SJSA1 (cell line): ENCODE measurements at regions not wholly inside any gene's neighbourhood (a gene's known extent, or its start where the extent isn't known, plus 50 kb on each side); places are given as distances from the start of the nearest gene placed in this dataset.
"Not testable (repeated sequence)": the region's sequence is repeated elsewhere in the genome, so short reads cannot be mapped to it uniquely, and the experiment has no call there.

ENCODE experiments used
- DNase-seq, 2 experiments: peaks; one replicate each; pipeline ENCODE4 v3.0.0-alpha.2; 2015 to 2020; ENCODE audit warnings: low spot score in 2 of 2, low read depth in 1 of 2
- H3K27ac ChIP-seq: fragments of 250-450 bp; sonication (Bioruptor Pico); 2 replicates; pipeline ENCODE4 v1.5.1; 2020; ENCODE audit warnings: mild to moderate bottlenecking, moderate library complexity
- H3K27me3 ChIP-seq: fragments of 250-450 bp; sonication (Bioruptor Pico); replicated peaks from 2 replicates; pipeline ENCODE4 v1.5.1; 2020; ENCODE audit warnings: mild to moderate bottlenecking, moderate library complexity
- H3K36me3 ChIP-seq: fragments of 250-450 bp; sonication (Bioruptor Pico); 2 replicates; pipeline ENCODE4 v1.5.1; 2020; ENCODE audit warnings: mild to moderate bottlenecking
- H3K4me1 ChIP-seq: fragments of 250-450 bp; sonication (Bioruptor Pico); replicated peaks from 2 replicates; pipeline ENCODE4 v1.6.1; 2021; ENCODE audit warnings: mild to moderate bottlenecking
- H3K4me3 ChIP-seq: fragments of 250-450 bp; sonication (Bioruptor Pico); 2 replicates; pipeline ENCODE4 v1.5.1; 2020; ENCODE audit warnings: mild to moderate bottlenecking
- H3K9me3 ChIP-seq: fragments of 250-450 bp; sonication (Bioruptor Pico); replicated peaks from 2 replicates; pipeline ENCODE4 v1.5.1; 2020; ENCODE audit warnings: mild to moderate bottlenecking

DNA sequence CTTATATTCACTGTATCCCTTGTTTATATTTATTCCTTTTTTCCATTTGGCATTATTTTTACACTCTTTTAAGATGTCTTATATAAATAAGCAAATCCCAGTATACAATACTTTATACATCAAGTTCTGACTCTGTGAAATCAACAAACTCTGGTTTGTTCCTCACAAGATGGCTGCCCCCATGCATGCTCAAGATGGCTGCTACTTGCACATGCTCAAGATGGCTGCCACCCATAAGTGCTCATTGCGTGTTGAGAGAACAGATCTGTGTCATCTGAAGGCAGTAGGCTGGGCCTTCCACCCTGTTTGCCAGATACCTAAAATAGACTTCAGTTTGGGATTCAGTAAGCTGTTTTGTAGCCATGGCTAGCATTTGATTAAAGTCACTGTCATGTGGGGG is 666.2 kb downstream of the TYW1 start:
- H3K4me3 ChIP-seq, result no peak overlapping the region
- no peaks in the 10 kb centered on the region for H3K27me3 ChIP-seq
- no peak overlapping the region for H3K27ac ChIP-seq
- no peak for DNase-seq
- H3K4me1 ChIP-seq, result no peaks in the 10 kb centered on the region
- peaks cover 5% of the 10 kb centered on the region for H3K9me3 ChIP-seq
- no peaks in the 10 kb centered on the region for H3K36me3 ChIP-seq

DNA sequence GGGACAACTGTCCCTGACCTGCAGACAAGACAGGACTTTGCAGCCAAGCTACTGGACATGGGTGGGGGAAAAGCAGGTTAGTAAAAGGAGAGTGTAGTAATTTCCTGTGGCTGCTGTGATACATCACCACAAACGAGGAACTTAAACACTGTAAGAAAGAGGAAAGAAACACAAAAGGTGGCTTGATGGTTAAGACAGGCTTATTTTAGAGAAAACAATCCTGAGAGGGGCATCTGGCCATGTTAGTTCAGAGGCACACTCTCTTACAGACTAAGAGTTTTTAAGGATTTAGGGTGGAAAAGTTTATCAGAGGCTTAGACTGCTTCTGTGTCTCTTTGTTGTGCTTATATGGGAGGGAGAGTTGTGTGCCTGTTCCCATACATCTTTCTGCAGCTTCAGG is 667.0 kb downstream of the TYW1 start:
- H3K27me3 ChIP-seq, result no peaks in the 10 kb centered on the region
- DNase-seq, result no peak
- H3K36me3 ChIP-seq, result no peaks in the 10 kb centered on the region
- H3K27ac ChIP-seq, result no peak overlapping the region
- no peak overlapping the region for H3K4me3 ChIP-seq
- no peaks in the 10 kb centered on the region for H3K4me1 ChIP-seq
- H3K9me3 ChIP-seq, result peaks cover 5% of the 10 kb centered on the region

DNA sequence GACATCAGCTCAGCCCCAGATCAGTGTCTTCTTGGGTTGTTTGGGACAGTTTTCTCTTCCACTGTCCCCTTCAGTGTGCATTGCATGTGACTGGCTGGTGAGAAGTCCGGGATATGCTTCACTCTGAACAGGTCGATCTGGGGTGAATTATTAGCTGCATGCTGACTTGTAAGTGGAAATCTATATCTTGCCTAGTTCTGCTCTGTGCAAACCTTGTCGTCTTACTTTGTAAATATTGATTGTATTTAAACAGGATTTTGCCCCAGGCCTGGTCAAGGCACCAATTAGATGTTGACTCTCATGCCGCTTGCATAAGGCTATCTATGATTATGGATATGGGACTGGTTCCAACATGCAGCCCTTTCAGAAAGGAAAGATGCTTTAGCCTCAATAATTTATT is 669.7 kb downstream of the TYW1 start:
- H3K27ac ChIP-seq, H3K4me1 ChIP-seq, H3K9me3 ChIP-seq, DNase-seq, H3K27me3 ChIP-seq, H3K4me3 ChIP-seq, H3K36me3 ChIP-seq: not testable (repeated sequence)

DNA sequence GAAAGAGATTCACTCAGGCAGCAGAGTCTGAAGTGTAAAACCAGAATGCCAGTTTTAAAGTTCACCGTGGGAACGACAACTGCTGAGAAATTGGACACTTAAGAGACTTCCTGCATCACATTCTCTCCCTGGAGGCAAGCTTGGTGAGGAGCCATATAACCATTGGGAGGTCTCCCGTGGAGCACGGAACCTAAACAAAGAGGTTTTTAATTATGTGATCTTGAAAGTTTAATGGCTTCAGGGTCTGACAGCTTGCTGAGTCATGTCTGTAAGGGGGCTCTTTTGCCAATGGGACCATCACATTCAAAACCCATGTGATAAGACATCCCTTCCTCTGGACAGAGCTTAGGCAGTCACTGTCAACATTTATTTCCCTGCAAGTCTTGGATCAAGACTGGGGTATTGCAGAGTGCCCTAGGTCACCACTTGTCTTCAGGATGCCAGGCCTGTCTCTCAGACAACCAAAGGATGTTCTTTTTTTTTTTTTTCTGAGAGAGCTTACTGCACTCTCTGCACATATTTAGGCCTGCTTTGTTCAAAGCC is 674.4 kb downstream of the TYW1 start:
- no peaks in the 10 kb centered on the region for H3K4me1 ChIP-seq
- no peak overlapping the region for H3K27ac ChIP-seq
- no peak for DNase-seq
- no peaks in the 10 kb centered on the region for H3K27me3 ChIP-seq
- peaks cover 9% of the 10 kb centered on the region; the same call in 1 of the 2 replicates for H3K9me3 ChIP-seq
- H3K4me3 ChIP-seq, result no peak overlapping the region
- no peaks in the 10 kb centered on the region for H3K36me3 ChIP-seq

DNA sequence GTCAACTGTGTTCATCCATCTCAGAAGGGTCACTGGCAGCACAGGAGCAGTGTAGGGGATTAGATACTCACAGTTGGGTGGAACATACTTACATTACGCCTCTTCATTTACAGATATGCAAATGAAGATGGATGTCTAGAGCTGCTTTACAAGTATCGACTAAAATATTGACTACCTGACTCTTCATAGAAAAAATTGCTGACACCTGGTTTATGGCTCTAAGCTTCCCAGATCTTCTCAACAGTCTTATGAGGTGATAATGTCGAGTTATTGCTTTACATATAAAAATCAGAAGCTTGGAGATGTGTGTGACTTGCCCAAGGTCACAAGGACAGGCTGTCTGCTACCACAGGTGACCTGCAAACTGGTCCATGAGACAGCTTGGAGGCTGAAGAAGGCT is 677.2 kb downstream of the TYW1 start:
- H3K27me3 ChIP-seq, result no peaks in the 10 kb centered on the region
- H3K36me3 ChIP-seq, result no peaks in the 10 kb centered on the region
- H3K9me3 ChIP-seq, result peaks cover 9% of the 10 kb centered on the region; the same call in 1 of the 2 replicates
- H3K4me1 ChIP-seq, result no peaks in the 10 kb centered on the region
- no peak overlapping the region for H3K27ac ChIP-seq
- H3K4me3 ChIP-seq, result no peak overlapping the region
- DNase-seq, result no peak

DNA sequence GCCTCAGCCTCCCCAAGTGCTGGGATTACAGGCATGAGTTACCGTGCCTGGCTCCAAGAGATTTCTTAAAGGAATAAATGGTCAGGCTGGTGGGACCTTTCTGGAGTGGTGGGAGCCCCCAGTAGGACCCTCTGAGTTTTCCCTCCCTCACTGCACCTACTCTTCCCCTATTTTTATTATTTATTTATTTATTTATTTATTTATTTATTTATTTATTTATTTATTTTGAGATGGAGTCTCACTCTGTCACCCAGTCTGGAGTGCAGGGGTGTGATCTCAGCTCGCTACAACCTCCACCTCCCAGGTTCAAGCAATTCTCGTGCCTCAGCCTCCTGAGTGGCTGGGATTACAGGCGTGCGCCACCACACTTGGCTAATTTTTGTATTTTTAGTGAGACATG is 678.2 kb downstream of the TYW1 start:
- not testable (repeated sequence) for H3K27me3 ChIP-seq, H3K4me3 ChIP-seq, H3K9me3 ChIP-seq, H3K27ac ChIP-seq, DNase-seq, H3K4me1 ChIP-seq, H3K36me3 ChIP-seq

DNA sequence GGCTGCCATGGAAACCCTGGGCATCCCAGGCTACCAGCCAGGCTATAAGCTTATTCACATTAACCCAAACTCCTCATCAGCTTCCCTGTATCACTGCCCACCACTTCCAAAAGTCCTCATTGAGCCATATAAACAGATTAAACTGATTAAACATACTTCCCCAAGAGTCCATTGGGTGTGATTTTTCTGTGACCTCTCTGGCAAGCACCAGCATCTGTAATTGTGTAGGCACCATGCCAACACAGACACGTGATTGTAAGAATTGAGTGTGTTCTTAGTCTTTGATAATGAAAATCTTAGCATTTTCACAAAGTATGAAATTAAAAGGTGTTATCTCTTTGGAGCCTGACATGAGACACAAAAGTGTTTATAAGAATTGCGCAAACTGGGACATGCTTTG is 679.3 kb downstream of the TYW1 start:
- Histone ChIP-seq H3K36me3 (no peaks in the 10 kb centered on the region), H3K27me3 (no peaks in the 10 kb centered on the region), H3K4me1 (no peaks in the 10 kb centered on the region), H3K4me3 (no peak overlapping the region), H3K27ac (no peak overlapping the region), H3K9me3 (peaks cover 5% of the 10 kb centered on the region; the same call in 1 of the 2 replicates)
- DNase-seq, result no peak

DNA sequence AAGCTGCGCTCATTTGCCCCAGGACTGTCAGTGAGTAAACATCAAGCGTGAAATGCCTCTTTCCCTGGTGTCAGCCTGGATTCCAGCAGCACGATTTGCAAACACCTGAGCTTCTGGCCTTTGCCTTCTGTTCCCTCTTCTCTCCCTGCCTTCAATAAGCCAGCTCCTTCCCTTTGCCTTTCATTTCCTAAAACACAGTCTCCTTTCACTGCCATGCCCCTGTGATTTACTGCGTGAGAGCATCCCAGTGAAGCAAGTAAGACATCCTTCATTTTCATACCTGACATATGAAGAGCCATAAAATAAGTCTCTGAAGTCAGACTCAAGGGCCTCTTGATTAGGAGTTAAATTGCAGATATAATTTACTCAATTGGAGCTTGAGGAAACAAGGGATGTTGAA is 681.8 kb downstream of the TYW1 start:
- H3K9me3 ChIP-seq, result no peaks in the 10 kb centered on the region
- H3K27me3 ChIP-seq, result no peaks in the 10 kb centered on the region
- no peak overlapping the region for H3K27ac ChIP-seq
- no peak overlapping the region for H3K4me3 ChIP-seq
- no peaks in the 10 kb centered on the region for H3K4me1 ChIP-seq
- no peak for DNase-seq
- no peaks in the 10 kb centered on the region for H3K36me3 ChIP-seq

DNA sequence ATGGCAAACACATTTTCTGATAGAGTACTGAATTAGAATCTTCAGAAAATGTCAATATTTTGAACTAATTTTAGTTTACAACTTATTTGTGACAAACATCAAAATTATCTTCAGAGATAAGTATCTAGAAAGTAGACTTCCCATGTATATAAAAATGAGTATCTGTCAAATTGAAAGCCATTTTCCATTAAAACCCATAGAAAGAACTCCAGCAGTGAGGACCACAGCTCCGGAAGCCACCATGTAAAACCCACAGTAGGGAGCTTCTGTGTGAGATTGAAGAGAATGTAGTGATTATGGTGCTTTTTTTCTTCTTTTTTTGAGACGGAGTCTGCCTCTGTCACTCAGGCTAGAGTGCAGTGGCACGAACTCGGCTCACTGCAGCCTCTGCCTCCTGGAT is 687.0 kb downstream of the TYW1 start:
- no peaks in the 10 kb centered on the region for H3K36me3 ChIP-seq
- H3K27me3 ChIP-seq, result no peaks in the 10 kb centered on the region
- no peaks in the 10 kb centered on the region for H3K9me3 ChIP-seq

DNA sequence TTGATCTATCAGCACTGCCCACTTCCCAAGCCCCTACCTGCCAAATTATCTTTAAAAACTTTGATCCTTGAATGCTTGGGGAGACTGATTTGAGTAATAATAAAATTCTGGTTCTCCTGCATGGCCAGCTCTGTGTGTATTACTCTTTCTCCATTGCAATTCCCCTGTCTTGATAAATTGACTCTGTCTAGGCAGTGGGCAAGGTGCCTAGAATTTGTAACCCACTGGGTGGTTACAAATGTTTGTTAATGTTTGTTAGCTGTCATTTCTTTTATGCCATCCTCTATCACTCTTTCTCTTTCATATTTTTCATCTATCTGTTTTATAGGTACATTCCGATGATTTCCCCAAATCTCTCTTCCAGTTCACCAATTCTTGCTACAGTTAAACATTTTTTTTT is 694.1 kb downstream of the TYW1 start:
- no peak overlapping the region for H3K27ac ChIP-seq
- H3K27me3 ChIP-seq, result no peaks in the 10 kb centered on the region
- H3K9me3 ChIP-seq, result peaks cover 5% of the 10 kb centered on the region; the same call in 1 of the 2 replicates
- no peaks in the 10 kb centered on the region for H3K36me3 ChIP-seq
- no peak for DNase-seq
- no peak overlapping the region for H3K4me3 ChIP-seq
- no peaks in the 10 kb centered on the region for H3K4me1 ChIP-seq

More for the DNA sequence above, 687.0 kb downstream of the TYW1 start:
- H3K27ac ChIP-seq, result no peak overlapping the region
- no peak overlapping the region for H3K4me3 ChIP-seq
- no peaks in the 10 kb centered on the region for H3K4me1 ChIP-seq
- DNase-seq, result no peak

DNA sequence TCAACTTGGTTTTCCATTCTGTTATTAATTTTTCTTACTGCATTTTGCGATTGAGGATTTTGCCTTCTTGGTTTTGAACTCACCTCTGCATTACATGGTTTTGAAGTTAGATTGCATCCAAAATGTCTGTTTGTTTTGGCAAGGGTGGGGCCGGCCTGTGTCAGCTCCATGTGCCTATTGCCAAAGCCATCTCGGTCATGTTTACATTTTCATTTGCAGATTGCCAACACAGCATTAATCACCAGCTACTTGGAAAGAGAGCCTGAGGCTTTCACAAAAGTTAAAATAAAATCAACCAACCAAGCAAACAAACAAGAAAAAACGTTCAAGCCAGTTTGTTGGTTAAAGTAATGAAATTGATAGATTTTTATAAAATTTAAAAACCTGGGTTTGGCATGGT is 695.8 kb downstream of the TYW1 start:
- Histone ChIP-seq H3K9me3 (peaks cover 9% of the 10 kb centered on the region), H3K4me1 (no peaks in the 10 kb centered on the region), H3K27ac (no peak overlapping the region), H3K27me3 (no peaks in the 10 kb centered on the region), H3K36me3 (no peaks in the 10 kb centered on the region), H3K4me3 (no peak overlapping the region)
- DNase-seq, result no peak

DNA sequence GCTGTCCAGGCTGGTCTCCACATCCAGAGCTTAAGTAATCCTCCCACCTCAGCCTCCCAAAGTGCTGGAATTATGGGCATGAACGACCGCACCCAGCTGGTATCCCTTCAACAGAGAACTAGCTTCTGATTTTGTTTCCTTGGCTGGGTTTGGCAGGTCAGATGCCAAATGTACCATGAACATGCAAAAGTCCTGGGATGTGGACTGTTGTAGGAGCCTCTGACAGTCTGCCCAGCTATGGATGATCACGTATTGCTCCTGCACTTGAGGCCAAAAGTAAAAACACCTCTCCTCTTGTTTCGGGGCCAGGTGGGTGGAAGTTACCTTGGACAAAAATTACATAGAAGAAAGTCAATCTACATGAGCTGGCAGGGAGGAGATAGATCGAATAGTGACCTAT is 699.5 kb downstream of the TYW1 start:
- DNase-seq, result no peak
- peaks cover 13% of the 10 kb centered on the region for H3K9me3 ChIP-seq
- no peaks in the 10 kb centered on the region for H3K27me3 ChIP-seq

DNA sequence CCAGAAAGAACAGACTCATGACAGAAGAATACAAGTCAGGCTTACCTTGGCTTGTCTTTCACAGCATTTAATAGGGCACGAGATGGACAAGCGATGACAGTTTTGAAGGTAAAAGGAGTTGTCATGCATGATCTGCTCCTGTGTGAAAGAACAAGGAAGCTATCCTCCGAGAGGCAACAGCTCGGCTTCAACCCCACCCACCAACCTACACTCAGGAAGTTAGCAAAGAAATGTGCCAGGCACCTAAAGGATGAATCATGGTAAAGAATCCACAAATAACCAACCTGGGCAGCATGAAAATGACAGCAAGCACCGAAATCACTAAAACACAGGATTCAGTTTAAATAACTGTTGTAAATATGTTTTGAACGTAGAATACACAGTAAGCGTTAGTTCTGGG is 700.2 kb downstream of the TYW1 start:
- DNase-seq, result no peak

More for the DNA sequence above, 699.5 kb downstream of the TYW1 start:
- H3K4me1 ChIP-seq, result no peaks in the 10 kb centered on the region
- H3K36me3 ChIP-seq, result no peaks in the 10 kb centered on the region
- H3K27ac ChIP-seq, result no peak overlapping the region
- no peak overlapping the region for H3K4me3 ChIP-seq

DNA sequence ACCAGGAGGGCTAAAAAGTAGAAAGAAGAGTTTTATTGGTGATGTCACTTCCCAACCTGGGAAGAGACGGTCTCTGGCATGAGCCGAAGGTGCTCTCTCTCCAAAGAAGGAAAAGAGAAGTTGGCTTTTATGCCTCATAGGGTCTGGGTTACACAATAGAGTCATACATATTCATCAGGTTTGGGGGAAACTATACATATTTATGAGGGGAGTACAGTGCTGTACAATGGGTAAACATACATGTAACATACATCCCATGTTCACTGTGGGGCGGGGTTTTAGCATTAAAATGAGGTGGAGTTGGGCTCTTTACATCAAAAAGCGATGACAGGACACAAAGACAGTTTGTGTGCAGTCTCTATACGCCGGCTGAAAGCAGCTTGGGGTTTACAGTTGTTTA is 701.7 kb downstream of the TYW1 start:
- H3K27ac ChIP-seq, result no peak overlapping the region
- DNase-seq, result no peak

More for the DNA sequence above, 700.2 kb downstream of the TYW1 start:
- Histone ChIP-seq H3K36me3 (no peaks in the 10 kb centered on the region), H3K27ac (no peak overlapping the region), H3K4me1 (no peaks in the 10 kb centered on the region), H3K4me3 (no peak overlapping the region), H3K27me3 (no peaks in the 10 kb centered on the region), H3K9me3 (peaks cover 13% of the 10 kb centered on the region)

DNA sequence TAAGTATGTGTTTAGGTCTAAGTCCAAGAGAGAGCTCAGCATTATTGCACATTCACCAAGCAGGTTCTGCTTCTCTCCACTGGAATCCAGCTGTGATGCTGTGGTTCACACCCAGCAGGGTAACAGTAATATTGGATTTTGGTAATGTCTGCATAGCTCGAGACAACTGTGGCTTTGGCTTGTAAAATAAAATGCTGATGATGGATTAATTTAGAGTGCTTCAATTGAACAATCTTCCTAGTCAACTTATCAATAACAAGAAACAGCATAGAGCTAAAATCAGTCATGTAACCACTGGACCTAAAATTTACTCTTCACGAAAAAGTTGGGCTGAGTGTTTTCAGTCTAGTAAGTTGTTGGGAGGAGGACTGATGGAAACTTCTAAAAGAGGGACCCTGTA is 709.2 kb downstream of the TYW1 start:
- no peak overlapping the region for H3K4me3 ChIP-seq
- DNase-seq, result no peak
- no peaks in the 10 kb centered on the region for H3K36me3 ChIP-seq
- no peak overlapping the region for H3K27ac ChIP-seq
- H3K27me3 ChIP-seq, result no peaks in the 10 kb centered on the region
- H3K9me3 ChIP-seq, result 0 out of 2 replicates have a peak, but pooled peaks cover 4% of the 10 kb centered on the region
- H3K4me1 ChIP-seq, result no peaks in the 10 kb centered on the region

More for the DNA sequence above, 701.7 kb downstream of the TYW1 start:
- Histone ChIP-seq H3K36me3 (no peaks in the 10 kb centered on the region), H3K27me3 (no peaks in the 10 kb centered on the region), H3K4me1 (no peaks in the 10 kb centered on the region), H3K9me3 (peaks cover 17% of the 10 kb centered on the region), H3K4me3 (no peak overlapping the region)
